Hepatocyte (in vitro differentiated cells): ENCODE measurements at regions not wholly inside any gene's neighbourhood (a gene's known extent, or its start where the extent isn't known, plus 50 kb on each side); places are given as distances from the start of the nearest gene placed in this dataset.

Experiments
- DNase-seq: peaks from one replicate; pipeline ENCODE4 v3.0.0-alpha.2; 2016; ENCODE audit warnings: low spot score
- H2AFZ ChIP-seq: fragments of 200-600 bp; sonication (generic); 2 replicates; pipeline ENCODE4 v1.6.0; 2016; ENCODE audit warnings: antibody characterized with exemption, mild to moderate bottlenecking
- H3K27ac ChIP-seq: fragments of 200-600 bp; sonication (generic); 2 replicates; pipeline ENCODE4 v1.5.1; 2016; ENCODE audit warnings: mild to moderate bottlenecking
- H3K27me3 ChIP-seq: fragments of 200-600 bp; sonication (generic); 2 replicates; pipeline ENCODE4 v1.6.1; 2016
- H3K36me3 ChIP-seq: fragments of 200-600 bp; sonication (generic); replicated peaks from 2 replicates; pipeline ENCODE4 v1.5.1; 2016; ENCODE audit warnings: low read depth; ENCODE audit not compliant: insufficient read depth
- H3K4me1 ChIP-seq: fragments of 200-600 bp; sonication (generic); 2 replicates; pipeline ENCODE4 v1.5.1; 2016; ENCODE audit warnings: mild to moderate bottlenecking, moderate library complexity; ENCODE audit not compliant: insufficient read depth
- H3K4me2 ChIP-seq: fragments of 200-600 bp; sonication (generic); 2 replicates; pipeline ENCODE4 v1.6.0; 2016
- H3K4me3 ChIP-seq: fragments of 200-600 bp; sonication (generic); 2 replicates; pipeline ENCODE4 v1.5.1; 2016; ENCODE audit warnings: mild to moderate bottlenecking
- H3K79me2 ChIP-seq: fragments of 200-600 bp; sonication (generic); 2 replicates; pipeline ENCODE4 v1.6.0; 2017; ENCODE audit warnings: mild to moderate bottlenecking
- H3K9me2 ChIP-seq: fragments of 200-600 bp; sonication (generic); replicated peaks from 2 replicates; pipeline ENCODE4 v1.6.0; 2017; ENCODE audit warnings: mild to moderate bottlenecking; ENCODE audit not compliant: insufficient read depth
- H3K9me3 ChIP-seq: fragments of 200-600 bp; sonication (generic); 2 replicates; pipeline ENCODE4 v1.5.1; 2016; ENCODE audit warnings: low read depth, mild to moderate bottlenecking
- H4K20me1 ChIP-seq: fragments of 200-600 bp; sonication (generic); 2 replicates; pipeline ENCODE4 v1.6.0; 2016; ENCODE audit warnings: mild to moderate bottlenecking; ENCODE audit not compliant: insufficient read depth, poor library complexity, severe bottlenecking
- CTCF ChIP-seq: fragments of 200-600 bp; sonication (generic); IDR thresholded peaks from 2 replicates; pipeline ENCODE4 v1.5.1; 2016; ENCODE audit warnings: antibody characterized with exemption, mild to moderate bottlenecking; ENCODE audit not compliant: poor library complexity
- EZH2 ChIP-seq: fragments of 200-600 bp; sonication (generic); IDR thresholded peaks from 2 replicates; pipeline ENCODE4 v1.6.1; 2016; ENCODE audit warnings: antibody characterized with exemption, mild to moderate bottlenecking, borderline replicate concordance
- EZH2phosphoT487 ChIP-seq: fragments of 200-600 bp; sonication (generic); IDR thresholded peaks from one replicate; pipeline ENCODE4 v1.6.1; 2018; ENCODE audit warnings: antibody characterized with exemption, mild to moderate bottlenecking, low read depth, moderate library complexity; ENCODE audit not compliant: unreplicated experiment, severe bottlenecking
- WGBS: methylation state at CpG from one replicate; pipeline ENCODE4 v1.1.6; 2016; ENCODE audit warnings: low lambda C conversion rate; ENCODE audit errors: missing lambda C conversion rate; 5-methylcytosine and 5-hydroxymethylcytosine counted together

GRCh38 chr12:84272324-84272723, 640.3 kb downstream of the SLC6A15 start:
- Histone ChIP-seq H3K4me3 (no peak overlapping the region), H3K36me3 (no peaks in the 10 kb centered on the region), H3K27ac (no peak overlapping the region), H2AFZ (no peak overlapping the region), H3K9me3 (no peaks in the 10 kb centered on the region), H3K4me2 (no peak overlapping the region), H3K4me1 (no peaks in the 10 kb centered on the region), H3K9me2 (no peaks in the 10 kb centered on the region), H3K27me3 (no peaks in the 10 kb centered on the region), H4K20me1 (no peaks in the 10 kb centered on the region), H3K79me2 (no peaks in the 10 kb centered on the region)
- 96% methylated on average over 3 of the region's 3 CpGs for WGBS
- no peak for TF ChIP-seq EZH2phosphoT487
- no peak for TF ChIP-seq CTCF
- no peak for TF ChIP-seq EZH2
- DNase-seq = no peak

- no peaks in the 10 kb centered on the region for H3K79me2 ChIP-seq
- H4K20me1 ChIP-seq = no peaks in the 10 kb centered on the region
- H3K27ac ChIP-seq = no peak overlapping the region
- 33% methylated on average over 8 of the region's 8 CpGs for WGBS
- H2AFZ ChIP-seq = no peak overlapping the region
- DNase-seq = peak; percentile 13
- H3K9me3 ChIP-seq = no peaks in the 10 kb centered on the region
- no peak overlapping the region for H3K4me2 ChIP-seq
- H3K4me3 ChIP-seq = no peak overlapping the region
- no peaks in the 10 kb centered on the region for H3K36me3 ChIP-seq
- H3K27me3 ChIP-seq = no peaks in the 10 kb centered on the region
- TF ChIP-seq EZH2 = no peak
- TF ChIP-seq CTCF = no peak
- TF ChIP-seq EZH2phosphoT487 = no peak
- H3K9me2 ChIP-seq = no peaks in the 10 kb centered on the region
- no peaks in the 10 kb centered on the region for H3K4me1 ChIP-seq
Observed at GRCh38 chr12:84270470-84271140, 642.0 kb downstream of the SLC6A15 start.

GRCh38 chr12:84247931-84248330, 664.7 kb downstream of the SLC6A15 start:
- WGBS = 64% methylated on average over 2 of the region's 2 CpGs
- H3K36me3 ChIP-seq = no peaks in the 10 kb centered on the region
- no peak overlapping the region for H3K4me2 ChIP-seq
- no peaks in the 10 kb centered on the region for H3K9me2 ChIP-seq
- no peaks in the 10 kb centered on the region for H3K4me1 ChIP-seq
- H3K79me2 ChIP-seq = no peaks in the 10 kb centered on the region
- H3K27me3 ChIP-seq = no peaks in the 10 kb centered on the region
- DNase-seq = no peak
- no peak overlapping the region for H2AFZ ChIP-seq
- no peak overlapping the region for H3K4me3 ChIP-seq
- H3K27ac ChIP-seq = no peak overlapping the region
- TF ChIP-seq CTCF (no peak), EZH2 (no peak), EZH2phosphoT487 (no peak)
- no peaks in the 10 kb centered on the region for H3K9me3 ChIP-seq
- no peaks in the 10 kb centered on the region for H4K20me1 ChIP-seq

GRCh38 chr12:84243686-84244085, 668.9 kb downstream of the SLC6A15 start:
- H3K79me2 ChIP-seq = no peaks in the 10 kb centered on the region
- DNase-seq = no peak
- no peaks in the 10 kb centered on the region for H3K9me2 ChIP-seq
- no peak overlapping the region for H2AFZ ChIP-seq
- no peaks in the 10 kb centered on the region for H3K4me1 ChIP-seq
- H3K4me3 ChIP-seq = no peak overlapping the region
- H3K36me3 ChIP-seq = no peaks in the 10 kb centered on the region
- no peaks in the 10 kb centered on the region for H4K20me1 ChIP-seq
- H3K9me3 ChIP-seq = no peaks in the 10 kb centered on the region
- no peak overlapping the region for H3K4me2 ChIP-seq
- H3K27me3 ChIP-seq = no peaks in the 10 kb centered on the region
- H3K27ac ChIP-seq = no peak overlapping the region
- TF ChIP-seq EZH2phosphoT487 = no peak
- no peak for TF ChIP-seq CTCF
- no peak for TF ChIP-seq EZH2
- WGBS = 71% methylated on average over 4 of the region's 4 CpGs
